ENCODE measurements at regions not wholly inside any gene's neighbourhood (a gene's known extent, or its start where the extent isn't known, plus 50 kb on each side); places are given as distances from the start of the nearest gene placed in this dataset.
A peak's percentile ranks its signal among the peaks of the same experiment; 100 is the strongest.

GRCh38 chr7:65247491-65247890 is 126.2 kb upstream of the ZNF92 start:
- TF ChIP-seq, protein P1, sequence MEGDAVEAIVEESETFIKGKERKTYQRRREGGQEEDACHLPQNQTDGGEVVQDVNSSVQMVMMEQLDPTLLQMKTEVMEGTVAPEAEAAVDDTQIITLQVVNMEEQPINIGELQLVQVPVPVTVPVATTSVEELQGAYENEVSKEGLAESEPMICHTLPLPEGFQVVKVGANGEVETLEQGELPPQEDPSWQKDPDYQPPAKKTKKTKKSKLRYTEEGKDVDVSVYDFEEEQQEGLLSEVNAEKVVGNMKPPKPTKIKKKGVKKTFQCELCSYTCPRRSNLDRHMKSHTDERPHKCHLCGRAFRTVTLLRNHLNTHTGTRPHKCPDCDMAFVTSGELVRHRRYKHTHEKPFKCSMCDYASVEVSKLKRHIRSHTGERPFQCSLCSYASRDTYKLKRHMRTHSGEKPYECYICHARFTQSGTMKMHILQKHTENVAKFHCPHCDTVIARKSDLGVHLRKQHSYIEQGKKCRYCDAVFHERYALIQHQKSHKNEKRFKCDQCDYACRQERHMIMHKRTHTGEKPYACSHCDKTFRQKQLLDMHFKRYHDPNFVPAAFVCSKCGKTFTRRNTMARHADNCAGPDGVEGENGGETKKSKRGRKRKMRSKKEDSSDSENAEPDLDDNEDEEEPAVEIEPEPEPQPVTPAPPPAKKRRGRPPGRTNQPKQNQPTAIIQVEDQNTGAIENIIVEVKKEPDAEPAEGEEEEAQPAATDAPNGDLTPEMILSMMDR (IDR thresholded peaks at IDR 0.05): no peak
- no peak for TF ChIP-seq ZFX (IDR thresholded peaks at IDR 0.05; ENCODE audit: borderline replicate concordance)
- H3K27ac ChIP-seq: no peak overlapping the region

DNA sequence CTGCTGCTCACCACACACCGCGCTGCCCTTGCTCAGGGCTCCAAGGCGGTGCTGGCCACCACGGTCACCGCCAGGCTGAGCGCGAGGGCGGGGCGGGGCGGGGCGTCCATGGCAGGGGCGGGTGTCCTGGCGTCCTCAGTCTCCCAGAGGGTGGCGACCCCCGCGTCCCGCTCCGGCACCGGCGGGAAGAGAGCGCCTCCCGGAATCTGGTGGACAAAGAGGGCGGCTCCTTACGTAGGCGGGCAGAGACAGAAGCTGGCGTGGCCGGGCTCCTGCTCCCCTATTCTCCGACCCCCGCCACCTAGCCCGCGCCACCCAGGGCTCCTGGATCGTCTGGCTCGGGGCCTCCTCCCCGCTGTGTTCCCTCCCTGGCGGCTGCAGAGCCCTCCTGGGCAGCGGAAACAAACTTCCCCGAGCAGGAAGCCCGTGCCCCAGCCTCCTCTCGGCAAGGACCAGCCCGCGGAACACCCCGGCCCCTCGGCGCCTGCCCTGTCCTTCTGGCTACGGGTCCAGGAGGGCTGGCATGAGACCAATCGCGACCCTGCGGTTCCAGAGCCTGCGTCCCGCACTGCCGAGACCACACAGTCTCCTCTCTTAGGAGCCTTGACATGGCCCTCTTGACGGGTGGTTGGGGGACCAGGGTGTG is 133.8 kb upstream of the ZNF92 start:
- peak overlapping the region; percentile 29 for H3K27ac ChIP-seq
- TF ChIP-seq, protein P1 (IDR thresholded peaks at IDR 0.05): peak; percentile 41
- no peak for TF ChIP-seq ZFX (IDR thresholded peaks at IDR 0.05; ENCODE audit: borderline replicate concordance)

GRCh38 chr7:65239324-65239706 is 134.3 kb upstream of the ZNF92 start:
- H3K27ac ChIP-seq: peak overlapping the region; percentile 29
- TF ChIP-seq, protein P1 (IDR thresholded peaks at IDR 0.05): no peak
- TF ChIP-seq ZFX (IDR thresholded peaks at IDR 0.05; ENCODE audit: borderline replicate concordance): no peak

GRCh38 chr7:65238785-65239184 is 134.9 kb upstream of the ZNF92 start:
- TF ChIP-seq ZFX (IDR thresholded peaks at IDR 0.05; ENCODE audit: borderline replicate concordance): no peak
- TF ChIP-seq, protein P1 (IDR thresholded peaks at IDR 0.05): no peak
- H3K27ac ChIP-seq: no peak overlapping the region

GRCh38 chr7:65235586-65235985 is 138.1 kb upstream of the ZNF92 start:
- H3K27ac ChIP-seq: no peak overlapping the region
- no peak for TF ChIP-seq ZFX (IDR thresholded peaks at IDR 0.05; ENCODE audit: borderline replicate concordance)
- TF ChIP-seq, protein P1 (IDR thresholded peaks at IDR 0.05): no peak

DNA sequence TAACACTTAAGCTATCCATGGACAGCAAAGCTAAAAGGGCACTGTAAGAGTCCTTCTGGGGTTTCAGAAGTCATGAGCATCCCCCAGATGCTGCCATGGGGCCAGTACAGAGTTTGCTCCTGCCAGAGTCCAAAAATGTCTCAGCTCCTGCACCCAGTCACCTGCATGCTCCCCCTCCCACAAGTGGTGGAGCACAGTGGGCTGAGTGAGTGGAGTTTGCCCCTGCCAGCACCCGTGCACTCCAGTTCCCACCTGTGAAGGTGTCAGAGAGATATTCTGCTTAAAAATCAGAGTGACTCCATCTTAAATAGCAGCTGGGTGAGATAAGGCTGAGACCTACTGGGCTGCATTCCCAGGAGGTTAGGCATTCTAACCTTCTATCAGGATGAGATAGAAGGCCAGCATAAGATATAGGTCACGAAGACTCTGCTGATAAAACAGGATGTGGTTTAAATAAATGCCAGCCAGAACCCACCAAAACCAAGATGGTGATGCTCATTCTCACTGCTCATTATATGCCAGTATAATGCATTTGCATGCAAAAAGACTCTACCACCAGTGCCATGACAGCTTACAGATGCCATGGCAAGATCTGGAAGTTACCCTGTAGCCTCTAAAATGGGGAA is 140.1 kb upstream of the ZNF92 start:
- no peak overlapping the region for H3K27ac ChIP-seq

GRCh38 chr7:65230231-65230630 is 143.4 kb upstream of the ZNF92 start:
- no peak for TF ChIP-seq ZFX (IDR thresholded peaks at IDR 0.05; ENCODE audit: borderline replicate concordance)
- TF ChIP-seq, protein P1 (IDR thresholded peaks at IDR 0.05): no peak

More for the DNA sequence above, 140.1 kb upstream of the ZNF92 start:
- TF ChIP-seq, protein P1 (IDR thresholded peaks at IDR 0.05): no peak
- no peak for TF ChIP-seq ZFX (IDR thresholded peaks at IDR 0.05; ENCODE audit: borderline replicate concordance)

More at GRCh38 chr7:65230231-65230630, 143.4 kb upstream of the ZNF92 start:
- H3K27ac ChIP-seq: no peak overlapping the region
